GM18499 (cell line): ENCODE measurements at regions not wholly inside any gene's neighbourhood (a gene's known extent, or its start where the extent isn't known, plus 50 kb on each side); places are given as distances from the start of the nearest gene placed in this dataset.
"Not testable (repeated sequence)": the region's sequence is repeated elsewhere in the genome, so short reads cannot be mapped to it uniquely, and the experiment has no call there.

Source experiments
- ATAC-seq: cut with Tn5 transposase; IDR thresholded peaks from one replicate; pipeline ENCODE4 v1.9.1; 2021; ENCODE audit warnings: moderate number of reproducible peaks; ENCODE audit not compliant: insufficient read depth, unreplicated experiment

- no peak for ATAC-seq
These were observed 440.8 kb downstream of the RNF144A start for GRCh38 chr2:7357993-7358392.

- no peak for ATAC-seq
These were observed 441.7 kb downstream of the RNF144A start for GRCh38 chr2:7358865-7359447.

DNA sequence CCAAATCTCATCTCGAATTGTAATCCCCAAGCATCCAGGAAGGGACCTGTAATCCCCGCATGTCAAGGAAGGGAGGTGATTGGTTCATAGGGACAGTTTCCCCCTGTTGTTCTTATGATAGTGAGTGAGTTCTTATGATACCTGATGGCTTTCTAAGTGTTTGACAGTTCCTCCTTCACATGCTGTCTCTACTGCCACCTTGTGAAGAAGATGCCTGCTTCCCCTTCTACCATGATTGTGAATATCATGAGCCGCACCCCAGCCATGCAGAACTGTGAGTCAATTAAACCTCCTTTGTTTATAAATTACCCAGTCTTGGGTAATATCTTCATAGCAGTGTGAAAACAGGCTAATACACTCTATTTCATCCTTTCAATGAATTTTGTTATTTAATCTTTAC, 446.7 kb downstream of the RNF144A start:
- ATAC-seq: no peak

- no peak for ATAC-seq
These were observed 451.0 kb downstream of the RNF144A start for GRCh38 chr2:7368211-7368610.

DNA sequence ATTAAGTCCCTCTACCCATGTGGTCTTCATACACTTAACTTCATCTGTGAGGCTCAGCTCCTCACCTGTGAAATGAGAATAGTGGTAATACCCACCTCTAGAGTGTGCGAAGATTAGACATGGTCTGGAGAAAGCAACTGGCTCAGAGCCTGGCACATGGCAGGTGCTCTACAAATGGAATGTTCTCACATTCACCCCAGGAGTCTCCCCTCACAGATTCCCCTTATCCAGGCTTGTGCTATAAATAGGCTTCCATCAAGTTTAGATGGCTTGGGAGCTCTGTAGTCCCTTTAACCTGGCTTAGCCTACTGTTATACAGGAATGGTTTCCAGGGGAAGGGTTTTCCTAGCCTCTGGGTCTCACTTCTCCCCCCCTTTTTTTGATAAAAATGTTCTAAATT, 455.9 kb downstream of the RNF144A start:
- no peak for ATAC-seq

DNA sequence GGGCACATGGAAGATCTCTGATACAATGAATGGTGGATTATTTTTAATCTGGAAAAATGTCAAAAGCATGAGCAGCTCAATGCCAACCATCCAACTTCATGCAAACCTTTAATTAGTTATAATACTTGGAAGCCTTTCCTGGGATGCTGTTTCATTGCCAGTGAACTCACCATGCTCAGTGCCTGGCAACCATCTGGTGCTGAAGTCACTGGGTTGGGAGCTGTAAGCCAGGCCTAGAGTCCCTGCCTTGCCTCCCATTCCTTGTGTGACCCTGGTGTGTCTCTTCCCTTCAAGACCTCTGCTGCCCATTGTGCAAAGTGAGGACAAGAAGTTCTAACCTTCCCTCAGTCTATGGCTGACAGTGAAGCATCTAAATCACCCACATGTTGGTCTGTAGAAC, 458.7 kb downstream of the RNF144A start:
- ATAC-seq: no peak

GRCh38 chr2:7377916-7378569, 460.8 kb downstream of the RNF144A start:
- ATAC-seq: no peak

DNA sequence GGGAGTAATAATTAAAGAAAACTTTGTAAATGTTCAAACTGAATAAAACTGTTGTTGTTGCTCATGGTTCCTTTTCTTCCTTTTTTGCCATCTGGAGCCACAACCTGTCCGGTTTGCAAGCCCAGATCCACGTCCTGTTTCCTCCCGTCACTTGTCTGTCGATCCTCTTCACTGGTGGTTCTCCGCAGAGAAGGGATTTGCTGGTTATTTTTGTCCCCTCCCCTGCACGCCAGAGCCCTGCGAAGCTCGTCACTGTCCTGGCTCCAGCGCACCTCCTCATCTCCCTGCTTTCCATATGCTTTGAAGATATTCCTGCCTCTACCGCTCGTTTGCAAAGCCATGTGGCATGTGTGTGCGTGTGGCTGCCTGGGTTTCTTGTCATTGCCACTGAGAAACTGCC, 461.4 kb downstream of the RNF144A start:
- ATAC-seq: no peak

- ATAC-seq: no peak
These were observed 462.6 kb downstream of the RNF144A start for GRCh38 chr2:7379799-7380198.

DNA sequence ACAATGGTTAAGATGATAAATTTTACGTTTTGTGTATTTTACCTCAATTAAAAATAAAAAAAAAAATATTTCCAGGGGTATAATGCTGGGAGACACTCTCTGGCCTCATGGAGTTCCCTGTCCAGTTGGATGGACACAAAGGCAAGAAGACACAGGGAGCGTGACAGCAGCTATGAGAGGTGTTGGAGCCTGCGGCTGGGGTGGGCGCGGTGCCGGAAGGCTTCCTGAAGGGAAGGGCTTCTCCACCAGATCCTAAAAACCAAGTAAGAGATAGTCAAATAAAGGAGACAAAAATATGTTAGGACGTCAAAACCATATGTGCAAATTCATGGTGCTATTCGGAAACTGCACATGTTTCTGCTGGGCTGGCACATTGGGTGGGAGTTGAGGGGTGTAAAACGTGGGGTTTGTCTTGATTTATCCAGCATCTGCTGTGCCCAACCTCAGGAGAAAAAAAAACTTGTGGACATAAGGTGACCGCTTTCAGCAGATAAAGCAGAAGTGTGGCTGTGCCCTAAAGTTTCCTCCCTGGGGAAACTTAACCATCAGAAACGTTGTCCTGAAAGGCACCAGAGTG, 467.6 kb downstream of the RNF144A start:
- ATAC-seq: no peak

DNA sequence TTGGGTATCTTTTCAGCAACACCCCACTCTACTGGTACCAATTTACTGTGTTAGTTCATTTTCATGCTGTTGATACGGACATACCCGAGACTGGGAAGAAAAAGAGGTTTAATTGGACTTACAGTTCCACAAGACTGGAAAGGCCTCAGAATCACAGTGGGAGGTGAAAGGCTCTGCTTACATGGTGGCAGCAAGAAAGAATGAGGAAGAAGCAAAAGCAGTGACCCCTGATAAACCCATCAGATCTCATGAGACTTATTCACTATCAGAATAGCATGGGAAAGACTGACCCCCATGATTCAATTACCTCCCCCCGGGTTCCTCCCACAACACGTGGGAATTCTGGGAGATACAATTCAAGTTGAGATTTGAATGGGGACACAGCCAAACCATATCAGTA, 473.1 kb downstream of the RNF144A start:
- ATAC-seq: not testable (repeated sequence)

GRCh38 chr2:7392076-7392787, 475.0 kb downstream of the RNF144A start:
- ATAC-seq: no peak

DNA sequence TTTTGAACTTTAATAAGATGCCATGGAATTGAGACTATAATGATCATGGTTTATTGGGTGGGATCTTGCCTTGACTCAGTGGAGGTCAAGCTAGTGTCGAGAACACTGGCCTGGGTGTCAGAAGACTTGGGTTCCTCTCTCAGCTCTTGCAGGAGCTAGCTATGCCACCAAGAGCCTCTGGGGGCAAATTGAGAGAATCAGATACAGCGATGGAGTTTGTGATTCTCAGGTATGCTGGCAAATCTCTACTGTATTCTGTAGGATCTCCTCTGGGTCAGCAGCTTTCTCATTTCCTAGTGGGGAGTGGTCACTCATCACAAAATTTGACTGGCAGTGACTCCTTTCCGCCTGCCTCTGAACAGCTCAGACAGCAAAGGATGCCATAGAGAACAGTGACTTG, 477.0 kb downstream of the RNF144A start:
- ATAC-seq: no peak

DNA sequence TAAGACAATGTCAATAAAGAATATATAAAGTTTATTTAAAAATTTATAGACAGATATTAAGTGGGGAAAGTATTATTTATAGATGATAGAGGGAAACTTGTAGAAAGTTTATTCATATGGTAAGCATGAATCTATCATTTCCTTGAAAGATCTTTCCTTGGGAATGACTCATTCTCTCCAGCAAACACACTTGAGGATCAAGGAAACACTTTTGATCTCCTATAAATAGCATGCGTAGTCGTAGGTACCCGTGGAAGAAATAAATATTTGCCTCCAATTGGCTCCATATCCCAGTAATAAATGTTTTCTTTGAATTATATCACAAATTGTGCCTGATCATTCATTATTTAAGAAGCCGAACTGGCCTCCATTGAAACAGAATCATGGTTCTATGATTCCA, 483.4 kb downstream of the RNF144A start:
- no peak for ATAC-seq

GRCh38 chr2:7403092-7403775, 486.0 kb downstream of the RNF144A start:
- ATAC-seq: no peak

DNA sequence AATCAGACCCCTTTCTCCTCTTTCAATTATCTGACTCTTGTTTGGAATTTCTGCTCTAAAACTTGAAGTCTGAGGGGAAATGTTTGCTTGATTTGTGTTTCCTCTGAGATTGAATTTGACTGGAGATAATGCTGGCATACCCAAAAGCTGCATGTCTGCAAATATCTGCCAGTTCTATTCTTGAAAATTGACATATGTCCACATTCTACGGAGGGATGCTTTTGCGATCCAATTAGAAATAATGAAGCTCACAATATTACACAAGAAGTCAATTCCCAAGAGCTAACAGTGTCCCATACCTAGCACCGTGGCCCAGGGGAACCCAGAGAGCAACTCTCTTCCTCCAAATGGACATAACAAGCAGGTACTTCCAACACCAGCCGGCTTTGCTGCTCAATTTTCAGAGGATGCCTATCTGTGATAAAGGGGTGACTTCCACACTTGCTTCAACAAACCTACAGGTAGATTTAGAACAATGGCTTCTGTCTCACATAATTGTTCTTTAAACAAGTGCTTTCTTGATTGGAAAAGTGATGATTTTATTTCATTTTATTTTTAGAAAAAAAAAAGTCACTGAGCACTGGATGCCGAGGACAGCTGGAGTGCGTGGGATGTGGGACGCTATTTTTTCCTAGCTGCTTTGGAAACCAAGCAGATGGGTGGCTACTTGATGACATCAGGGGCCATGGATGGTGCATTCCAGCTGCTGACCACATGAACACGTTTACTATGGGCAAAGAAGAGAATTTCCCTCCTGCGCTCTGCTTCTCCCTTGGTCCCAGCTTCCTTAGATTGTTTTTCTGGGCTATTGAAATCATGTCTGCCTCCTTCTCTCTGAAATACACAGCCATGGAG, 488.9 kb downstream of the RNF144A start:
- ATAC-seq: no peak

GRCh38 chr2:7407001-7407400, 489.8 kb downstream of the RNF144A start:
- no peak for ATAC-seq

GRCh38 chr2:7407906-7408680, 490.9 kb downstream of the RNF144A start:
- no peak for ATAC-seq

GRCh38 chr2:7411691-7412090, 494.5 kb downstream of the RNF144A start:
- ATAC-seq: no peak
